ENCODE measurements at regions not wholly inside any gene's neighbourhood (a gene's known extent, or its start where the extent isn't known, plus 50 kb on each side); places are given as distances from the start of the nearest gene placed in this dataset.

- TF ChIP-seq CTCF (IDR thresholded peaks at IDR 0.05; ENCODE audit: unreplicated experiment): no peak
- no peak for DNase-seq (ENCODE audit: low spot score, unreplicated experiment)
- Mint-ChIP-seq H3K4me1 (ENCODE audit: low read depth) (peaks cover 11% of the 10 kb centered on the region), H3K36me3 (ENCODE audit: insufficient read depth) (no peaks in the 10 kb centered on the region), H3K27ac (no peak overlapping the region), H3K9me3 (ENCODE audit: low read depth) (no peaks in the 10 kb centered on the region), H3K4me3 (ENCODE audit: low read depth) (no peak overlapping the region), H3K27me3 (no peaks in the 10 kb centered on the region)
These were observed 298.4 kb upstream of the MMADHC start for GRCh38 chr2:149885946-149886345.

GRCh38 chr2:149885468-149885867, 297.9 kb upstream of the MMADHC start:
- no peaks in the 10 kb centered on the region for H3K27me3 Mint-ChIP-seq
- H3K4me1 Mint-ChIP-seq (ENCODE audit: low read depth): peaks cover 11% of the 10 kb centered on the region
- H3K4me3 Mint-ChIP-seq (ENCODE audit: low read depth): no peak overlapping the region
- DNase-seq (ENCODE audit: low spot score, unreplicated experiment): no peak
- no peak overlapping the region for H3K27ac Mint-ChIP-seq
- TF ChIP-seq CTCF (IDR thresholded peaks at IDR 0.05; ENCODE audit: unreplicated experiment): no peak
- H3K36me3 Mint-ChIP-seq (ENCODE audit: insufficient read depth): no peaks in the 10 kb centered on the region
- no peaks in the 10 kb centered on the region for H3K9me3 Mint-ChIP-seq (ENCODE audit: low read depth)

GRCh38 chr2:149884871-149885270, 297.3 kb upstream of the MMADHC start:
- no peak for TF ChIP-seq CTCF (IDR thresholded peaks at IDR 0.05; ENCODE audit: unreplicated experiment)
- Mint-ChIP-seq H3K36me3 (ENCODE audit: insufficient read depth) (no peaks in the 10 kb centered on the region), H3K27ac (no peak overlapping the region), H3K27me3 (no peaks in the 10 kb centered on the region), H3K9me3 (ENCODE audit: low read depth) (no peaks in the 10 kb centered on the region), H3K4me1 (ENCODE audit: low read depth) (peaks cover 11% of the 10 kb centered on the region), H3K4me3 (ENCODE audit: low read depth) (no peak overlapping the region)
- no peak for DNase-seq (ENCODE audit: low spot score, unreplicated experiment)

- Mint-ChIP-seq H3K4me1 (ENCODE audit: low read depth) (no peaks in the 10 kb centered on the region), H3K9me3 (ENCODE audit: low read depth) (peaks cover 4% of the 10 kb centered on the region), H3K27me3 (no peaks in the 10 kb centered on the region), H3K36me3 (ENCODE audit: insufficient read depth) (no peaks in the 10 kb centered on the region), H3K4me3 (ENCODE audit: low read depth) (no peak overlapping the region), H3K27ac (no peak overlapping the region)
- no peak for TF ChIP-seq CTCF (IDR thresholded peaks at IDR 0.05; ENCODE audit: unreplicated experiment)
- DNase-seq (ENCODE audit: low spot score, unreplicated experiment): no peak
These were observed 290.3 kb upstream of the MMADHC start for GRCh38 chr2:149877913-149878312.

- Mint-ChIP-seq H3K4me3 (ENCODE audit: low read depth) (no peak overlapping the region), H3K9me3 (ENCODE audit: low read depth) (peaks cover 4% of the 10 kb centered on the region), H3K4me1 (ENCODE audit: low read depth) (no peaks in the 10 kb centered on the region), H3K27ac (no peak overlapping the region), H3K27me3 (no peaks in the 10 kb centered on the region), H3K36me3 (ENCODE audit: insufficient read depth) (no peaks in the 10 kb centered on the region)
- TF ChIP-seq CTCF (IDR thresholded peaks at IDR 0.05; ENCODE audit: unreplicated experiment): no peak
- no peak for DNase-seq (ENCODE audit: low spot score, unreplicated experiment)
These were observed 289.5 kb upstream of the MMADHC start for GRCh38 chr2:149877074-149877473.
